ENCODE measurements at regions not wholly inside any gene's neighbourhood (a gene's known extent, or its start where the extent isn't known, plus 50 kb on each side); places are given as distances from the start of the nearest gene placed in this dataset.

DNA sequence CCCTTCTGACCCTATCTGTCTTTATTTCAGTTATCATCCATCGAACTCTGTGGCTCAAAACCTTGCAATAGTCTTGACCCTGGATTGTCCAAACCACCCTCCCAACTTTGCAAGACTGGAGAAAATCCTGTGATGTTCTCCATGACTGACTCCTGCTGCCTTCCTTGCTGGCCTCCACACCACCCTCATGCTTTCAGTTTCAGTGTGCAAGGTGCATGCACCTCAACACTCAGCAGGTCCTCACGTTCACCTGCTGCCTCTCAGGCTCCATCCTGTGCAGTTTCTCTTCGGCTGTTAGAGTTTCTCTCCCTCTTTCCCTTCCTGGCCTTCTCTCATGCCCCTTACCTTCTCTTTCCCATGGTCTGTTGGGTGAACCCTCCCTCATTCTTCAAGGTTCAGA is 59.4 kb upstream of the ASIC2 start:
- DNase-seq: no peak

GRCh38 chr17:33356266-33356665 is 63.2 kb upstream of the ASIC2 start:
- DNase-seq: no peak

DNA sequence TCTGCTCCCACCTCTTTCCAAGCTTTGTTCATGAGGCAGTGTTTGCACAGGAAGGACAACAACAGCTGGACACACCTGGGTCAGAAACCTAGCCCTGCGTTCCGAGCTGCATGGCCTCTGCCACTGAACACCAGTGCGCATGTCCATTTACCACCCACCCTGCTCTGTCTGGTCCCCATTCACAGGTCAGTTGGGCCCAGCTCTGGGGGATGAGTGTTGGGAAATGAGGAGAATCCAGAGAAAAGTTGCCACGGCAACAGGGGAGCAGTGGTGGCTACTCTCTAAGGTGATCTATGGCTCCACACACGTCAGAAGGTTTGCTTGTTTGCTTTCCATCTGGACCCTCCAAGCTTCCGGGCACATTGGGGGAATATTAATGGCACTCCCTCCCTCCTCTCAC is 70.4 kb upstream of the ASIC2 start:
- peak in 2 of 51 donors; percentile 2 to 4 for DNase-seq

- no peak for DNase-seq
Measured at GRCh38 chr17:33366960-33367359, 73.9 kb upstream of the ASIC2 start.

GRCh38 chr17:33369149-33369548 is 76.1 kb upstream of the ASIC2 start:
- no peak for DNase-seq

DNA sequence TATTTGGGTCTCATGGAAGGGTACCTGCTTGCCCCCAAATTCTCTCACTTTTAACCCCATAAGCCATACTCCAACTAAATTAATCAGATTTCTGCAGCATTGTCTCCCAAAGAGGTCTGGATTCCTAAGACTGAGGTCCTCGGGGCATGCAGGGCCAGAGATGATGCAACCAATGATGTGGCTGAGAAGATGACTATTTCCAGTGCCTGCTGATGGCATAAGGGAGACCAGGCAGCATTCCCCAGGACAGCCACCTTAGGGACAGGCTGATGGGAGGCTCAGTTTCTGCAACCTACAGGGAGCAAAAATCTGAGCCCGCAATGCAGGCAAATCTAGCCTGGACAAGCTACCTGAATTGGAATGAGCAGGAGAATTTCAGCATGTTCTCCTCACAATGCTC is 76.8 kb upstream of the ASIC2 start:
- DNase-seq: no peak

DNA sequence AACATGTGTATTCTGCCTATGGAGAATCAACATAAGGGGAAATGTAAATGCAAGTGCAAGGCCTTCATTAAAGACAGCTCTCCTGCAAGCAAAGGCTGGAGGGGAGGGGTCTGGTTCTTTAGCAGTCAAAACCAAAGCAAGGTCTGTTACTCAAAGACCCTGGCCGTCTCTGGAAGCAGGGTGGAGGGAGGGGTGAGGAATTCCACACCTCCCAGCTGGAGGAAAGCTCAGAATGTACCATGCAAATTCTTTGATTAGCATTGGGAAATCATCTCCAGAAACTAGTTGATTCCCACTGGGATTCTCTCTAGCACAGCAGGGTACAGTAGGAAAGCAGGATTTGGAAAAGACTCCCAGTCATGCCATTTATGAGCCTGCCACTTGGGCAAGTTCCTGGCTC is 77.3 kb upstream of the ASIC2 start:
- no peak for DNase-seq

DNA sequence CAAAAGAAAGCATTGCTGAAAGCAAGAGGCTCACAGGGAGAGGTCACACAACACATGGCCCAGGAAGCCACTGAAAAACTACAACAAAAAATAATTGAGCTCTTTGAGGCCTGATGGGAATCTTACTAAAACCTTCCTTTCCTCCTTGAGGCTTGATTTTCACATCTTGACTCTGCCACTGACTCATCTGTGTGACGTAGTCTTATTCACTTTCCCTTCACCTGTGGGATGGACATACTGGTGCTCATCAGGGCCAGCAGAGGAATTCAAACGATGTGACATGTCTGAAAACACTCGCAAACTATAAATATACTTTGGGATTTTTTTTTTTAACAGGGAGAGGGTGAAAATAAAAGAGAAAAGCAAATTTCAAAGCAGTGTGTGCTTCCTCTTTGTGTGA is 78.3 kb upstream of the ASIC2 start:
- no peak for DNase-seq

DNA sequence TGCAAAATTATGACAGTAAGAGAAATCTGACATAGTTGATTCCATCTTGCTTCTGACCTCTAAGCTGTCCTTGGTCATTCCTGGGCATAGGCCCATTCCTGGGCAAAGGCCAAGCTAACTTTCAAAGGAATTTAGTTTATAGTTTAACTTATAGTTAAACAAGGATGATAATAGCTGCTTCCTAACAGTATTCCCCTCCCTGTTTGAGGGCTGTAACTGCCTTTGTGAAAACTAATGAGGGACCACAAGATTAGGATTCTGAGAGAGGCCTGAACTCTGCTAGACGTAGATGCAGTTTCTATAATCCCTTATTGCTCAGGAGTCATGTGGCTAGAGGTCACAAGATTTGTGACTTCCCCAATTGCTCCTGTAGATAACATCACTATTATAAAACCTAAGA is 80.2 kb upstream of the ASIC2 start:
- DNase-seq: no peak

DNA sequence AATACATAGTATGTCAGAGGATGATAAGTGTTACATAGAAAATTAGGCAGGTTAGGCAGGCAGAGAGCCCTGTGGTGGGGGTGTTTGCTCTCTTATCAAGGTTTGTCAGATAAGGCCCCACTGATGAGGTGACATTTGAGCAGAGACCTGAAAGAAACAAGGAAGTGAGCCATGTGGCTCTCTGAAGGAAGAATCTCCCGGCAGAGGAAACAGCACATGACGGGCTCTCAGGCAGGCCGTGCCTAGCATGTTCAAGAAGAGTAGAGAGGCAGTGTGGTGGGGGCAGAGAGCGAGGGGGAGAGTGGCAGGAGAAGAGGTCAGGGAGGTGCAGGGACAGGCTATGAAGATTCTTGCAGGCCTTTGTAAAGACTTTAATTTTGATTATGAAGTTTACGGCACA is 82.0 kb upstream of the ASIC2 start:
- DNase-seq: no peak

DNA sequence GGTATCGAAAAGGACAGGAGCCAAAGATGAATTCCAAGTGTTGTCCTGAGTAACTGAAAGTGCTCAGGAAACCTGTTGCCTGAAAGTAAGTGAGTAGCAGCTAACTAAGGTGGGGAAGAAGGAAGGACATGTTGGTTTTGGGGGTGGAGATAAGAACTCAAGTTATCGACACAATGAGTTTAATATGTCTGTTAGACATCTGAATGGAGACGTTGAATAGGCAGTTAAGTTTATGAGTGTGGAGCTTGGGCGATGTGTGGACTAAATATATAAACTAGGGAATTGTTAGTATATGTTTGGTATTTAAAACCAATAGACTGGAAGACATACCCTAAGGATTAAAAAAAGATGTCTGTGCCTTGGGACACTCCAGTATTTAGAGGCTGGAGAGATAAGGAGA is 82.7 kb upstream of the ASIC2 start:
- DNase-seq: no peak

GRCh38 chr17:33377837-33378595 is 84.9 kb upstream of the ASIC2 start:
- DNase-seq: peak in 2 of 51 donors; percentile 3 to 4

- DNase-seq: peak in 2 of 51 donors; percentile 4 to 9
Measured at GRCh38 chr17:33381201-33381600, 88.1 kb upstream of the ASIC2 start.

DNA sequence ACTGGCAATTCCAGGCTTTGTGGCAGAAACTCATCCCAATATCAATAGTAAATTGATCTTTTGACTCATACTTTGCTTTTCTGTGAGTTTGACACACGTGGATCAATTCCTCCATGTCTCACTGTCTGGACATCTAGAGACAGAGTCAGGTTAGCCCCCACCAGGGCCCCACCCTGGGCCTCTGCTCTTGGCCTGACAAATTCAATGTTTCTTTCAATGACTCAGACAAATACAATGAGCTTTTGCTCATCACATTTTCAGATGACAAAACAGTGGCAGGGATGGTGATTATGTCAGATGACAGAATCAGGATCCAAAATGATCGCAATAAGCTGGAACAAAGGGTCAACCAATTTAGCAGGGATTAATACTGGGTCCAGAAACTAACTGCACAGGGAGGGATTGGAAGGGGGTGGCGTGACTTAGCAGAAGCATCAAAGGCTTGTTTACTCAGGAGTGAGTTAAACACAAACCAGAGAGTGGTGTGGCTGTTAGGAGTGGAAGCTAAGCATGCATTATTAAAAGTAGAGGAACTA is 90.5 kb upstream of the ASIC2 start:
- DNase-seq: no peak

GRCh38 chr17:33385133-33385532 is 92.0 kb upstream of the ASIC2 start:
- DNase-seq: peak in 1 of 51 donors; percentile 9

- DNase-seq: no peak
Measured at GRCh38 chr17:33385713-33386112, 92.6 kb upstream of the ASIC2 start.

DNA sequence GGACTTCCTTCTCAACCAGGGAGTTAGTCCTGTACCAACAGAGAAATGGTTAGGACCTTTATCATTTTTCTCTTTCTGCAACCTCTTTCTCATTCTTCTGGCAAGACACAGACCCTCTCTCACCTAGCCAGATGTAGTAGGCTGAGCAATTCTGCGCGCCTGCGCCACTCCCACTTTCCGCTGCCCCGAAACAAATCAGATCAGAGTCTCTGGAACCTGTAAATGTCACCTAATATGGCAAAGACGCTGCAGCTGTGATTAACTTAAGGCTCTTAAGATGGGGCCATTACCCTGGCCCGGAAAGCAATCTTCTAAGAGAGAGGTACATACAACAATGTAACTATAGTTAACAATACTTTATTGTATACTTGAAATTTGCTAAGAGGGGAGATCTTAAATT is 94.3 kb upstream of the ASIC2 start:
- no peak for DNase-seq

DNA sequence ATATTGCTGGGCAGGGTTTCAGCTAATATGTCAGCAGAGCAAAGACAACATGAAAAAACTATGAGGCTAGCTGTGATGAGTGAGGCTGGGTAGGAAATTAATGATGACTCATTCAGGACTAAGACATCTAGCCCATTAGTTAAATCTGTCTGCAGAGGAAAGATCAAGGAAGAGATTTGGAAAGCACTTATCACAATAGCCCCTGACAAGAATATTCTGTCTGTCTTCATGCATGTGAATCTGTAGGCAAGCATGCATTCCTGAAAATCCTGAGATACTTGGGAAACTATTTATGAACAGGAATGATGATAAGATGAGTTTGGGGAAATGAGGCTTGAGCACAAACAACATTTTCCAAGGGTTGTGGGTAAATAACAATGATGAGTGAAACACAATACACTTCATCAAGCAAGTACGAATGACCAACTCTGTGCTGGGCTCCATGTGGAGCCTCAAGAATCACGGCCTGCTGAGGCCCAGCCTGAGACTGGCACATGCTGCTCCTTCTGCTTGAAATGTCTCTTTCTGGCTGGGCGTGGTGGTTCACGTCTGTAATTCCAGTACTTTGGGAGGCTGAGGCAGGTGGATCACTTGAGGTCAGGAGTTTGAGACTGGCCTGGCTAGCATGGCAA is 96.5 kb upstream of the ASIC2 start:
- DNase-seq: no peak

DNA sequence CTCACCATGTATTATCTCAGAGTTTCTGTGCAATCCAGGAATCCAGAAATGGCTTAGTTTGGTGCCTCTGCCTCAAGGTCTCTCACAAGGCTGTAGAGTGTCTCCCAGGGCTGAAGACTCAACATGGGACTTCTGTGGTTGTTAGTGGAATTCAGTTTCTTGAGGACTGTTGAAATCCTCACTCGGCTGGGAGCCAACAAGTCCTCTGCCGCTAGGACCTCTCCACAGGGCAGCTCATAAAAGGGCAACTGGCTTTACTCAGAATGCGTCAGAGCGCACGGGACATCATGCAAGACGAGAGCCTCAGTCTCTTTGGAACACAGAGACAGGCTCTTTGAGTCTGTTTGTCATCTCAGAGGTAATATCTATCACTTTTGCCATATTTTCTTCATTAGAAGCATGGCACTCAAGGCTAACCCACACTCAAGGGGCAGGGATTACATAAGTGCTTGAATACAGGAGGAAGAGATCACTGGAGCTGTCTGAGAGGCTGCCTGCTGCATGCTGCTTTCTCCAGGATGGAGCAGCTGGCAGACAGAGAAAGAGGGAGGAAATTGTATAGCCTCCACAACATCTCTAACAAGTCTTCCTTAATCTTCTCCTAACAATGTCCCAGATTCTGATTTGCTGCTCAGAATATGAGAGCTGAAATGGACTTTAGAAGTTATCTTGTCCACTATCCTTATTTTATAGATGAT is 97.5 kb upstream of the ASIC2 start:
- DNase-seq: no peak

- no peak for DNase-seq
Measured at GRCh38 chr17:33396818-33397217, 103.7 kb upstream of the ASIC2 start.

- DNase-seq: no peak
Measured at GRCh38 chr17:33398386-33398785, 105.3 kb upstream of the ASIC2 start.

- no peak for DNase-seq
Measured at GRCh38 chr17:33401249-33401648, 108.2 kb upstream of the ASIC2 start.

- no peak for DNase-seq
Measured at GRCh38 chr17:33403194-33403593, 110.1 kb upstream of the ASIC2 start.

Data from hypothalamus (tissue), 51 donors.